ENCODE measurements at regions not wholly inside any gene's neighbourhood (a gene's known extent, or its start where the extent isn't known, plus 50 kb on each side); places are given as distances from the start of the nearest gene placed in this dataset.

DNA sequence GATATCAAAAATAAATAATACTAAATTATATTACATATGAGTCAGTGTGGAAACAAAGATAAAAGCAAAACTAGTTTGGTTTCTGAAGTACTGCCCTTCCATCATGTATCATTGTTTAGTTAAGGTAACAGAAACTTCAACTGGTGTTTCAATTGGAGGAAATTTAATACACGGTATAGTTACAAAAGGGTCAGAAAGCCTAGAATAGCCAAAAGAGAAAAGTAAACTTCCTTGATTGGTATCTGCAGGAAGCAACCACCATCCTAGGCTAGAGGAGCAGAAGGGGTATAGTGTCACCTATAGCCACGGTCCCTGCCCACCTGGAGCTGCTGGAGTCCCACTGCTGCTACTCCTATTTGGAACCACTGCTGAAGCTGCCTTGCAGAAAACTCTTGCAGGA is 185.6 kb downstream of the SLC7A11 start:
- TF ChIP-seq CTCF (conservative IDR thresholded peaks at IDR 0.05) (no peak), ZFX (IDR thresholded peaks at IDR 0.05) (no peak)
